Small intestine (tissue), 7 donors: ENCODE measurements at regions not wholly inside any gene's neighbourhood (a gene's known extent, or its start where the extent isn't known, plus 50 kb on each side); places are given as distances from the start of the nearest gene placed in this dataset.
"Not testable (repeated sequence)": the region's sequence is repeated elsewhere in the genome, so short reads cannot be mapped to it uniquely, and the experiment has no call there.

Experiments used
- DNase-seq, 2 donors: peaks; one replicate each; pipeline versions ENCODE4 v3.0.0 to v3.0.0-alpha.2; 2013
- FAIRE-seq: peaks from 2 replicates; lab custom pipeline; 2012; peaks lifted over from hg19 to GRCh38; lab: Jason Lieb, UNC
- H3K27ac ChIP-seq, 3 donors: one replicate each; pipeline ENCODE4 v1.5.1; 2013; ENCODE audit warnings: low read length in 2 of 3, mild to moderate bottlenecking in 2 of 3, control low read depth in 1 of 3, inconsistent platforms in 1 of 3, low read depth in 1 of 3, moderate library complexity in 1 of 3
- H3K27me3 ChIP-seq, 3 donors: one replicate each; pipeline ENCODE4 v1.6.1; 2013; ENCODE audit warnings: low read length in 3 of 3, inconsistent platforms in 1 of 3; ENCODE audit not compliant: control insufficient read depth in 3 of 3, insufficient read depth in 3 of 3
- H3K36me3 ChIP-seq, 3 donors: one replicate each; pipeline ENCODE4 v1.6.1; 2013; ENCODE audit warnings: low read length in 3 of 3, inconsistent platforms in 1 of 3, low read depth in 1 of 3, mild to moderate bottlenecking in 1 of 3, moderate library complexity in 1 of 3; ENCODE audit not compliant: control insufficient read depth in 3 of 3, insufficient read depth in 2 of 3
- H3K4me1 ChIP-seq, 3 donors: one replicate each; pipeline ENCODE4 v1.6.1; 2013; ENCODE audit warnings: low read length in 2 of 3, inconsistent platforms in 1 of 3, low read depth in 1 of 3, mild to moderate bottlenecking in 1 of 3, moderate library complexity in 1 of 3; ENCODE audit not compliant: control insufficient read depth in 3 of 3, insufficient read depth in 2 of 3
- H3K4me3 ChIP-seq, 3 donors: one replicate each; pipeline ENCODE4 v1.5.1; 2013; ENCODE audit warnings: low read length in 3 of 3, control low read depth in 1 of 3, inconsistent platforms in 1 of 3, low read depth in 1 of 3, mild to moderate bottlenecking in 1 of 3, moderate library complexity in 1 of 3
- H3K9me3 ChIP-seq, 2 donors: one replicate each; pipeline ENCODE4 v1.6.1; 2013; ENCODE audit warnings: low read depth in 1 of 2, low read length in 1 of 2; ENCODE audit not compliant: control insufficient read depth in 2 of 2, insufficient read depth in 1 of 2
- WGBS, 3 donors: extraction: QIAGEN DNeasy Blood & Tissue Kit; methylation state at CpG; one replicate each; pipeline ENCODE4 v1.1.7; 2013; 5-methylcytosine and 5-hydroxymethylcytosine counted together
- donor health status: healthy with polysubstance abuse.
- donor health status: control.
- donor health status: control.
- donor health status: Bipolar disorder and iron deficiency.
- donor health status: healthy.

DNA sequence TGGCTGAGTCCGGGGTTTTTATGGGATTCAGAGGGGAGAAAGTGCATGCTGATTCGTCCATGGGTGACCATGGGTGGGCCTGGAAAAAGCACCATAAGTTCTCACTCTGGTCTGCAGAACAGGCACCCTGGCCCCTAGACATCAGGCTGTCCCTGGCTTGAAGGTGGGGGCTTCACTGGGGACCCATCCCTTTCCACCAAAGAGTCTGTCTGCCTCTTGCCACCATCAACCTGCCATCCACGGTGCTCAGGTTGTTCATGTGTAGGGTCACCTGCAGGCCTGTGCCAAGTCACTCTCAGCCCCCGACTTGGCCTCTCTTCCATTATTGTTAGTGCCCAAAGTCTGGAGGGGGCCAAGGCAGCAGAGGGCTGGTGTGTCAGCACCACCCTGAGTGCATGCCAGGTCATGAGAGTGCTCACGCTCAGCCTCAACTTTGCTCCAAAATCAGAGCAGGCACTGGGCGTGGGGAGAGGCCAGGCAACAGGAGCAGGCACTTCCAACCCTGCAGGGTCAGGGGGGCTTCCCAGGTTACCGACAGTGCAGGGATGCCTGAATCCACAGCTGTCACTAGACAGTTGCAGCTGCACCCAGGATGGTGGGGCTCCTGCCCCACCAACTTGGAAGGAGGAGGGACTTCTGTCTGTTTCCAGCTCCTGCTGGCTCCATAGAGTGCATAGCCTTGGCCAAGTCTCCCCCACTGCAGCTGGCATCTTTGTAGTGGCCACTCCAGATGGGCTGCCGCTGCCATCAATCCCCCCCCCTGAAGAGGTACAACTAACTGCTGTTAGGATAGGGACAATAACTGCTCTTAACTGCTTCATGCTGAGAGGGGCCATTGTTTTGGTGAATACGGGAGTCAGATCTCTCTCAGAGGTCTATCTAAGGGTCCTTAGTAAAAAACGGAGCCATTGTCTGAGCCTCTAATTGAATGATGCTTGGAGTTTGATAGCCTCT is 209.3 kb downstream of the AKAIN1 start:
- Histone ChIP-seq H3K36me3 (no peaks in the 10 kb centered on the region), H3K27ac (no peak overlapping the region), H3K4me1 (no peaks in the 10 kb centered on the region), H3K27me3 (no peaks in the 10 kb centered on the region), H3K4me3 (no peak overlapping the region), H3K9me3 (peaks cover 7 to 23% of the 10 kb centered on the region in 2 donors)
- FAIRE-seq (no peak), DNase-seq (no peak)
- 69 to 77% (median 70%) methylated on average over 10 of the region's 10 CpGs for WGBS, 3 donors

DNA sequence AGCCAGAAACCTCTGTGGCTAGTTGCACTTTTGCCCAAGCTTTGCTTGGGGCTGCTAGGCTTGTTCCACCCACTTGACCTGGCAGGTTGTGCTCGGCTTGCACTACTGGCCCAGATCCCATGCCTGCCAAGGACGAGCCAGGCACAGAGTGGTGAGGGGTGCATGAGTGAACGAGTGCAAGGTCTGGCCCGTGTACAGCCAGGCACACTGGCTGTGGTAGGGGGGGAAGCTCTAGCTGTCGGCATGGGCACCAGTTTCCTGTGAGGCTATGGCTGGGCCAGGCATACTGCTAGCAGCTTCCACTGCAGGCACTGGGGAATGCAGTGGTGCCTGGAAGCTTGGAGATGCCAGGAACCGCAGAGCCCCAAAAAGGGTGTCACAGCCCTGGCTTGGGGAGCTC is 210.4 kb downstream of the AKAIN1 start:
- 75 to 89% (median 80%) methylated on average over 6 of the region's 6 CpGs for WGBS, 3 donors
- FAIRE-seq (no peak), DNase-seq (no peak)
- Histone ChIP-seq H3K36me3 (no peaks in the 10 kb centered on the region), H3K27me3 (no peaks in the 10 kb centered on the region), H3K4me1 (no peaks in the 10 kb centered on the region), H3K9me3 (peaks cover 4 to 12% of the 10 kb centered on the region in 2 donors), H3K27ac (no peak overlapping the region), H3K4me3 (no peak overlapping the region)

DNA sequence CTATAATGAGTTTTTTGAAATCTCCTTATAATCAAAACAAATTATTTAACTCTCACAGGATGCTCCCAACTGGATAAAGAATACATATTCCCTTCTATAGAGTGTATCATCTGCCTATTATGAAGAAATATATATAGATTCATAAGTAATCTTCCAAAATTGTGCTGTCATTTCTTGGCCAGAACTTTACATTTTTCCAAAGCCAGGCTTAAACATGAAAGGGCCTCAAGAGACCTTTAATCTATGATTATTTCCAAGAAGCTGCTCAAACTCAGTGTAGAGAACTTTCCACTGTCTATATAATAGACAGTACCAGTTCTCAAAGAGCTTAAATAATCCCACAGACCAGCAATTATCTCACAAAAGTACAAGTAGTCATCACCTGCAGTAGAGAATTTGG is 211.0 kb downstream of the AKAIN1 start:
- Histone ChIP-seq H3K4me3 (no peak overlapping the region), H3K27ac (no peak overlapping the region), H3K27me3 (no peaks in the 10 kb centered on the region), H3K36me3 (no peaks in the 10 kb centered on the region), H3K4me1 (no peaks in the 10 kb centered on the region), H3K9me3 (peaks cover 4 to 11% of the 10 kb centered on the region in 2 donors)
- FAIRE-seq, result no peak
- no peak for DNase-seq

GRCh38 chr18:4961121-4961909 is 235.7 kb downstream of the AKAIN1 start:
- DNase-seq, result no peak
- Histone ChIP-seq H3K9me3 (peaks cover 0 to 15% of the 10 kb centered on the region in 2 donors), H3K27me3 (no peaks in the 10 kb centered on the region), H3K4me3 (no peak overlapping the region), H3K27ac (no peak overlapping the region), H3K4me1 (no peaks in the 10 kb centered on the region), H3K36me3 (no peaks in the 10 kb centered on the region)
- WGBS, 3 donors, result 84 to 87% (median 87%) methylated on average over 4 of the region's 4 CpGs
- FAIRE-seq, result no peak

DNA sequence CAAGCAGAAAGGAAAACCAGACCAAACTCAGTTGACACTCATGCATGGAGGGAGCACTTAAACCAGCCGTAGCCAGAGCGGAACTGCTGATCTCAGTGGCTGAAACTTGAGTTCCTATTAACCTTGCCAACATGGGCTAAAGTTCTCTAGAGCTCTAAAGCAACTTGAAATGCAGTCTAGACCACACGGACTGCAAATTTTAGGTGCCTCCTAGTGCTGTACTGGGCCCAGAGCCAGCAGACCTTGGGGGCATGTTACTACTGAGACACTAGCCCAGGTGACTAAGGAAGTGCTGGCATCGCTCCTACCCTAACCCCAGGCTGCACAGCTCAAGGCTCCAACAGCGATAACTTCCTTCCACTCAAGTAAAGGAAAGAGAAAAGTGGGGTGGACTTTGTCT is 236.5 kb downstream of the AKAIN1 start:
- no peak for DNase-seq
- Histone ChIP-seq H3K36me3 (no peaks in the 10 kb centered on the region), H3K9me3 (peaks cover 0 to 15% of the 10 kb centered on the region in 2 donors), H3K4me3 (no peak overlapping the region), H3K27ac (no peak overlapping the region), H3K27me3 (no peaks in the 10 kb centered on the region), H3K4me1 (no peaks in the 10 kb centered on the region)
- FAIRE-seq, result no peak
- 87 to 89% (median 88%) methylated on average over 5 of the region's 5 CpGs for WGBS, 3 donors

GRCh38 chr18:4931209-4931608 is 265.8 kb downstream of the AKAIN1 start:
- peaks cover 0 to 8% of the 10 kb centered on the region in 2 donors for H3K9me3 ChIP-seq
- no peak for FAIRE-seq
- 59 to 83% (median 63%) methylated on average over 1 of the region's 1 CpG for WGBS, 3 donors

DNA sequence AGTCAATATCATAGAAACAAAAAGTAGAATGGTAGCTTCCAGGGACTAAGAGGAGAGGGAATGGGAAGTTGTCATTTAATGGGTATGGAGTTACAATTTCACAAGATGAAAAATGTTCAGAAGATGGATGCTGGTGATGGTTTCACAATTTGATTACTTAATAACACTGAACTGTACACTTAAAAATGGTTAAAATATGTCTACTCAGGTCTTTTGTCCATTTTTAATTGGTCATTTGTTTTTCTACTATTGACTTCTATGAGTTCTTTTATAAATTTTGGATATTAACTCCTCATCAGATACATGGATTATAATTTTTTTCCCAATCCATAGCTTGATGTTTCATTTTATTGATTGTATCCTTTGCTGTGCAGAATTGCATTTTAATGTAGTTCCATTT is 275.5 kb downstream of the AKAIN1 start:
- Histone ChIP-seq H3K27me3 (no peaks in the 10 kb centered on the region), H3K4me3 (no peak overlapping the region), H3K36me3 (no peaks in the 10 kb centered on the region), H3K9me3 (peaks cover 0 to 1% of the 10 kb centered on the region in 2 donors), H3K4me1 (no peaks in the 10 kb centered on the region), H3K27ac (no peak overlapping the region)
- FAIRE-seq (no peak), DNase-seq (no peak)

More at GRCh38 chr18:4931209-4931608, 265.8 kb downstream of the AKAIN1 start:
- Histone ChIP-seq H3K27me3 (no peaks in the 10 kb centered on the region), H3K4me1 (no peaks in the 10 kb centered on the region), H3K27ac (no peak overlapping the region), H3K36me3 (no peaks in the 10 kb centered on the region), H3K4me3 (no peak overlapping the region)
- no peak for DNase-seq

- FAIRE-seq, H3K36me3 ChIP-seq: not testable (repeated sequence)
- 59 to 86% (median 80%) methylated on average over 1 to 4 of the region's 7 CpGs for WGBS, 3 donors
Measured at GRCh38 chr18:4917509-4917908, 279.5 kb downstream of the AKAIN1 start.

More at GRCh38 chr18:4917509-4917908, 279.5 kb downstream of the AKAIN1 start:
- DNase-seq, H3K9me3 ChIP-seq, H3K27me3 ChIP-seq, H3K27ac ChIP-seq, H3K4me3 ChIP-seq, H3K4me1 ChIP-seq: not testable (repeated sequence)
